ENCODE measurements at regions not wholly inside any gene's neighbourhood (a gene's known extent, or its start where the extent isn't known, plus 50 kb on each side); places are given as distances from the start of the nearest gene placed in this dataset.

- intact Hi-C loops (cut with micrococcal nuclease; ENCODE audit: unreplicated experiment) = no loop called here
- Histone ChIP-seq H3K4me2 (ENCODE audit: low read length) (no peak overlapping the region), H3K36me3 (ENCODE audit: insufficient read depth, low read length) (no peaks in the 10 kb centered on the region), H3K4me3 (ENCODE audit: low read depth, low read length, poor library complexity, severe bottlenecking) (no peak overlapping the region), H3K4me1 (ENCODE audit: insufficient read depth, low read length, poor library complexity, severe bottlenecking) (no peaks in the 10 kb centered on the region), H3K27ac (ENCODE audit: low read depth, low read length, poor library complexity, severe bottlenecking) (no peak overlapping the region), H3K9me3 (ENCODE audit: low read length) (no peaks in the 10 kb centered on the region), H3K9me2 (ENCODE audit: insufficient read depth, low read length) (no peaks in the 10 kb centered on the region), H4K20me1 (ENCODE audit: insufficient read depth, low read length) (no peaks in the 10 kb centered on the region), H2AFZ (ENCODE audit: low read length) (no peak overlapping the region), H3K79me2 (ENCODE audit: insufficient read depth, low read depth, low read length) (no peaks in the 10 kb centered on the region)
- TF ChIP-seq CTCF (conservative IDR thresholded peaks at IDR 0.05; ENCODE audit: low read length) = no peak
- no peak for TF ChIP-seq EZH2phosphoT487 (IDR thresholded peaks at IDR 0.05; ENCODE audit: borderline replicate concordance, low read depth, low read length)
- ChIA-PET CTCF (ENCODE audit: unreplicated experiment) (no interaction called here), POLR2A (no interaction called here)
- DNase-seq (ENCODE audit: low spot score) = no peak
- BruUV-seq (replicated peaks) = no TSS peak
Measured at GRCh38 chr5:112112346-112112745, 306.7 kb downstream of the EPB41L4A start.

GRCh38 chr5:112109331-112110007 is 309.6 kb downstream of the EPB41L4A start:
- Histone ChIP-seq H2AFZ (ENCODE audit: low read length) (no peak overlapping the region), H3K4me1 (ENCODE audit: insufficient read depth, low read length, poor library complexity, severe bottlenecking) (no peaks in the 10 kb centered on the region), H3K27ac (ENCODE audit: low read depth, low read length, poor library complexity, severe bottlenecking) (no peak overlapping the region), H3K4me2 (ENCODE audit: low read length) (no peak overlapping the region), H3K9me2 (ENCODE audit: insufficient read depth, low read length) (no peaks in the 10 kb centered on the region), H3K4me3 (ENCODE audit: low read depth, low read length, poor library complexity, severe bottlenecking) (no peak overlapping the region), H4K20me1 (ENCODE audit: insufficient read depth, low read length) (no peaks in the 10 kb centered on the region), H3K79me2 (ENCODE audit: insufficient read depth, low read depth, low read length) (no peaks in the 10 kb centered on the region), H3K9me3 (ENCODE audit: low read length) (no peaks in the 10 kb centered on the region), H3K36me3 (ENCODE audit: insufficient read depth, low read length) (no peaks in the 10 kb centered on the region)
- BruUV-seq (replicated peaks) = no TSS peak
- no peak for DNase-seq (ENCODE audit: low spot score)
- ChIA-PET CTCF (ENCODE audit: unreplicated experiment) (no interaction called here), POLR2A (interaction anchor here (0.7 kb wide), 1 partner anchor 43 kb away, joined by 3 read pairs; no protein-coding TSS in a partner anchor)
- TF ChIP-seq CTCF (conservative IDR thresholded peaks at IDR 0.05; ENCODE audit: low read length) (no peak), EZH2phosphoT487 (IDR thresholded peaks at IDR 0.05; ENCODE audit: borderline replicate concordance, low read depth, low read length) (no peak)
- intact Hi-C loops (cut with micrococcal nuclease; ENCODE audit: unreplicated experiment) = no loop called here

GRCh38 chr5:112106878-112107277 is 312.2 kb downstream of the EPB41L4A start:
- Histone ChIP-seq H3K27ac (ENCODE audit: low read depth, low read length, poor library complexity, severe bottlenecking) (no peak overlapping the region), H3K4me3 (ENCODE audit: low read depth, low read length, poor library complexity, severe bottlenecking) (no peak overlapping the region), H3K36me3 (ENCODE audit: insufficient read depth, low read length) (no peaks in the 10 kb centered on the region), H3K9me2 (ENCODE audit: insufficient read depth, low read length) (no peaks in the 10 kb centered on the region), H2AFZ (ENCODE audit: low read length) (no peak overlapping the region), H3K4me1 (ENCODE audit: insufficient read depth, low read length, poor library complexity, severe bottlenecking) (no peaks in the 10 kb centered on the region), H4K20me1 (ENCODE audit: insufficient read depth, low read length) (no peaks in the 10 kb centered on the region), H3K9me3 (ENCODE audit: low read length) (no peaks in the 10 kb centered on the region), H3K4me2 (ENCODE audit: low read length) (no peak overlapping the region), H3K79me2 (ENCODE audit: insufficient read depth, low read depth, low read length) (no peaks in the 10 kb centered on the region)
- TF ChIP-seq CTCF (conservative IDR thresholded peaks at IDR 0.05; ENCODE audit: low read length) = no peak
- no peak for TF ChIP-seq EZH2phosphoT487 (IDR thresholded peaks at IDR 0.05; ENCODE audit: borderline replicate concordance, low read depth, low read length)
- POLR2A ChIA-PET = interaction anchor here (0.6 kb wide), 1 partner anchor 1070 kb away, joined by 3 read pairs; no protein-coding TSS in a partner anchor
- CTCF ChIA-PET (ENCODE audit: unreplicated experiment) = no interaction called here
- intact Hi-C loops (cut with micrococcal nuclease; ENCODE audit: unreplicated experiment) = no loop called here
- no TSS peak for BruUV-seq (replicated peaks)
- DNase-seq (ENCODE audit: low spot score) = no peak
